Smooth muscle cell (in vitro differentiated cells): ENCODE measurements at regions not wholly inside any gene's neighbourhood (a gene's known extent, or its start where the extent isn't known, plus 50 kb on each side); places are given as distances from the start of the nearest gene placed in this dataset.

ENCODE experiments used
- DNase-seq: peaks from one replicate; lab custom pipeline; 2025; ENCODE audit not compliant: unreplicated experiment; lab: John Stamatoyannopoulos, UW
- H2AFZ ChIP-seq: fragments of 200-600 bp; sonication (generic); 2 replicates; pipeline ENCODE4 v1.6.0; 2016; ENCODE audit warnings: antibody characterized with exemption, low read depth, mild to moderate bottlenecking
- H3F3A ChIP-seq: fragments of 200-600 bp; sonication (generic); 2 replicates; pipeline ENCODE4 v1.6.0; 2017; ENCODE audit warnings: antibody characterized with exemption, low read depth
- H3K27ac ChIP-seq: fragments of 200-600 bp; sonication (generic); 2 replicates; pipeline ENCODE4 v1.5.1; 2016; ENCODE audit warnings: low read depth, mild to moderate bottlenecking
- H3K27me3 ChIP-seq: fragments of 200-600 bp; sonication (generic); 2 replicates; pipeline ENCODE4 v1.6.1; 2016; ENCODE audit warnings: low read depth, mild to moderate bottlenecking
- H3K36me3 ChIP-seq: fragments of 200-600 bp; sonication (generic); 2 replicates; pipeline ENCODE4 v1.5.1; 2016; ENCODE audit warnings: low read depth
- H3K4me1 ChIP-seq: fragments of 200-600 bp; sonication (generic); 2 replicates; pipeline ENCODE4 v1.5.1; 2016; ENCODE audit warnings: low read depth
- H3K4me2 ChIP-seq: fragments of 200-600 bp; sonication (generic); 2 replicates; pipeline ENCODE4 v1.6.0; 2016; ENCODE audit warnings: mild to moderate bottlenecking
- H3K4me3 ChIP-seq: fragments of 200-600 bp; sonication (generic); 2 replicates; pipeline ENCODE4 v1.5.1; 2016; ENCODE audit warnings: mild to moderate bottlenecking
- H3K79me2 ChIP-seq: fragments of 200-600 bp; sonication (generic); 2 replicates; pipeline ENCODE4 v1.6.0; 2016; ENCODE audit warnings: low read depth, mild to moderate bottlenecking
- H3K9ac ChIP-seq: fragments of 200-600 bp; sonication (generic); 2 replicates; pipeline ENCODE4 v1.6.0; 2016; ENCODE audit warnings: low read depth
- H3K9me3 ChIP-seq: fragments of 200-600 bp; sonication (generic); replicated peaks from 2 replicates; pipeline ENCODE4 v1.5.1; 2016; ENCODE audit warnings: low read depth
- H4K20me1 ChIP-seq: fragments of 200-600 bp; sonication (generic); 2 replicates; pipeline ENCODE4 v1.6.0; 2016; ENCODE audit warnings: low read depth
- WGBS: methylation state at CpG from one replicate; pipeline ENCODE4 v1.1.7; 2016; ENCODE audit warnings: low lambda C conversion rate; 5-methylcytosine and 5-hydroxymethylcytosine counted together
- TF ChIP-seq, protein P1 (sequence below): fragments of 200-600 bp; sonication (generic); IDR thresholded peaks from 2 replicates; pipeline ENCODE4 v1.5.1; 2017; ENCODE audit warnings: borderline replicate concordance, mild to moderate bottlenecking, antibody characterized with exemption; ENCODE audit not compliant: insufficient read depth, poor library complexity, severe bottlenecking

- TF ChIP-seq, protein P1, sequence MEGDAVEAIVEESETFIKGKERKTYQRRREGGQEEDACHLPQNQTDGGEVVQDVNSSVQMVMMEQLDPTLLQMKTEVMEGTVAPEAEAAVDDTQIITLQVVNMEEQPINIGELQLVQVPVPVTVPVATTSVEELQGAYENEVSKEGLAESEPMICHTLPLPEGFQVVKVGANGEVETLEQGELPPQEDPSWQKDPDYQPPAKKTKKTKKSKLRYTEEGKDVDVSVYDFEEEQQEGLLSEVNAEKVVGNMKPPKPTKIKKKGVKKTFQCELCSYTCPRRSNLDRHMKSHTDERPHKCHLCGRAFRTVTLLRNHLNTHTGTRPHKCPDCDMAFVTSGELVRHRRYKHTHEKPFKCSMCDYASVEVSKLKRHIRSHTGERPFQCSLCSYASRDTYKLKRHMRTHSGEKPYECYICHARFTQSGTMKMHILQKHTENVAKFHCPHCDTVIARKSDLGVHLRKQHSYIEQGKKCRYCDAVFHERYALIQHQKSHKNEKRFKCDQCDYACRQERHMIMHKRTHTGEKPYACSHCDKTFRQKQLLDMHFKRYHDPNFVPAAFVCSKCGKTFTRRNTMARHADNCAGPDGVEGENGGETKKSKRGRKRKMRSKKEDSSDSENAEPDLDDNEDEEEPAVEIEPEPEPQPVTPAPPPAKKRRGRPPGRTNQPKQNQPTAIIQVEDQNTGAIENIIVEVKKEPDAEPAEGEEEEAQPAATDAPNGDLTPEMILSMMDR: no peak
- Histone ChIP-seq H3K79me2 (no peaks in the 10 kb centered on the region), H3K9me3 (no peaks in the 10 kb centered on the region), H3K27ac (no peak overlapping the region), H3K4me1 (no peaks in the 10 kb centered on the region), H3K36me3 (no peaks in the 10 kb centered on the region), H3F3A (no peaks in the 10 kb centered on the region), H3K4me2 (no peak overlapping the region), H2AFZ (no peak overlapping the region), H4K20me1 (no peaks in the 10 kb centered on the region), H3K9ac (no peak overlapping the region), H3K27me3 (no peaks in the 10 kb centered on the region), H3K4me3 (no peak overlapping the region)
- WGBS: 87% methylated on average over 2 of the region's 2 CpGs
- DNase-seq: no peak
Measured at GRCh38 chr4:126273746-126274145, 959.0 kb downstream of the FAT4 start.

DNA sequence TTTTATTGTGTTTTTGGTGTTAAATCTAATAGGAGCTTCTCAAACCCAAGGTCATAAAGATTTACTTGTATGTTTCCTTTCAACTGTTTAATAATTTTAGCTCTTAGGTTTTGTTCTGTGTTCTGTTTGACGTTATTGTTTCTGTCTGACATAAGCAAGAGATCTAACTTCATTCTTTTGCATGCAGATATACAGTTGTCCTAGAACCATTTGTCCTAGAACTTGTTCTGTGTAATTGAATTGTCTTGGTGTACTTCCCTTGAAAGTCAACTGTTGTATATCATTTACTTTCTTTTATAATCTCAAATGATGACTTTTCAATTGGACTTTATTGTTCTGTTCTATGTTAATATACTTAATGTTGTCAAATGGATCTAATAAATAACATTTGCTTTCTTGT is 977.1 kb downstream of the FAT4 start:
- H3K4me3 ChIP-seq: no peak overlapping the region
- no peak for DNase-seq
- no peaks in the 10 kb centered on the region for H3K9me3 ChIP-seq
- H3K4me2 ChIP-seq: no peak overlapping the region
- H3K27me3 ChIP-seq: no peaks in the 10 kb centered on the region
- WGBS: 97% methylated on average over 1 of the region's 1 CpG
- no peak overlapping the region for H3K9ac ChIP-seq
- H3K36me3 ChIP-seq: no peaks in the 10 kb centered on the region
- TF ChIP-seq, protein P1: no peak
- H2AFZ ChIP-seq: no peak overlapping the region
- no peaks in the 10 kb centered on the region for H3K4me1 ChIP-seq
- no peaks in the 10 kb centered on the region for H3F3A ChIP-seq
- no peaks in the 10 kb centered on the region for H3K79me2 ChIP-seq
- H3K27ac ChIP-seq: no peak overlapping the region
- no peaks in the 10 kb centered on the region for H4K20me1 ChIP-seq

- Histone ChIP-seq H3K27ac (no peak overlapping the region), H3F3A (no peaks in the 10 kb centered on the region), H3K27me3 (no peaks in the 10 kb centered on the region), H3K9me3 (peaks cover 18% of the 10 kb centered on the region), H3K4me3 (no peak overlapping the region), H2AFZ (no peak overlapping the region), H3K4me2 (no peak overlapping the region), H4K20me1 (no peaks in the 10 kb centered on the region), H3K9ac (no peak overlapping the region), H3K79me2 (no peaks in the 10 kb centered on the region), H3K4me1 (no peaks in the 10 kb centered on the region), H3K36me3 (no peaks in the 10 kb centered on the region)
- TF ChIP-seq, protein P1: no peak
- 100% methylated on average over 1 of the region's 1 CpG for WGBS
- DNase-seq: no peak
Measured at GRCh38 chr4:126298271-126298670, 983.5 kb downstream of the FAT4 start.

- TF ChIP-seq, protein P1: no peak
- H3K4me1 ChIP-seq: no peaks in the 10 kb centered on the region
- DNase-seq: no peak
- no peak overlapping the region for H3K4me2 ChIP-seq
- H3K79me2 ChIP-seq: no peaks in the 10 kb centered on the region
- no peaks in the 10 kb centered on the region for H3K27me3 ChIP-seq
- H3K4me3 ChIP-seq: no peak overlapping the region
- no peak overlapping the region for H2AFZ ChIP-seq
- H3K9ac ChIP-seq: no peak overlapping the region
- no peak overlapping the region for H3K27ac ChIP-seq
- 84% methylated on average over 5 of the region's 5 CpGs for WGBS
- H3F3A ChIP-seq: no peaks in the 10 kb centered on the region
- H3K36me3 ChIP-seq: no peaks in the 10 kb centered on the region
- no peaks in the 10 kb centered on the region for H4K20me1 ChIP-seq
- H3K9me3 ChIP-seq: peaks cover 4% of the 10 kb centered on the region
Measured at GRCh38 chr4:126306152-126306869, 991.6 kb downstream of the FAT4 start.
